ENCODE measurements at regions not wholly inside any gene's neighbourhood (a gene's known extent, or its start where the extent isn't known, plus 50 kb on each side); places are given as distances from the start of the nearest gene placed in this dataset.
A peak's percentile ranks its signal among the peaks of the same experiment; 100 is the strongest.

DNA sequence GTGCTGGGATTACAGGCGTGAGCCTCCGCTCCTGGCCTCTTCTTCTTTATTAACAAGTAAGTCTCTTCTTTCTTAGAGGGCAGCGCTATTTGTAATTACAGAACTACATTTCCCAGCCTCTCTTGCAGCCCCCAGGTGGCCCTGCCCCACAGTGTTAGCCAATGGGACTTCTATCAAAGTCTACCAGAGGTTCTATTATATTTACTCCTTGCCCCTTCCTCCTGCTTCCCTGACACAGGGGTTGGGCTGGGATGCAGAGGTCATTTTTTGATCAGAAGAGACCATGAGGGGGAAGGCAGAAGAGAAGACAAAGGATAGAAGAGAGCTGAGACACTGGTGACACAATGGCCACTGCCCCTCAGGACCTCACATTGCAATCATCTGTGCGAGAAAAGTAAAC is 224.2 kb downstream of the SYK start:
- DNase-seq = no peak

DNA sequence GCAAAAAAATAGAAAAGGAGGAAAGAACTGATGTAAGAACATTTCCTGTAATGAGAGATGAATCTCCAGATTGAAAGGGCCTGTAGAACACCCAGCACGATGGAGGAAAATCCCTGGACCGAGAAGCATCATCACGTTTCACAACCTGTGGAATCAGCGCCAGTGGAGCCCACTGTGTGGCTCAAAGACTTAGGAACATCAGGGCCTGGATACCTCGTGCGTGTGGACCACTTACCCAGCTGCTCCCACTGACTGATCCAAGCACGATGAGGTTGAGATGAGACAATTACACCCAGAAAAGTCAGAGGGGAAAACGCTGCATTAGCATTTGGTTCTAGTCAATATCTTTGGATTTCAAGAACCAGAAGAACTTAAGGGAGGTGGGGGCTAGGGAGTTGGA is 224.6 kb downstream of the SYK start:
- no peak for DNase-seq

DNA sequence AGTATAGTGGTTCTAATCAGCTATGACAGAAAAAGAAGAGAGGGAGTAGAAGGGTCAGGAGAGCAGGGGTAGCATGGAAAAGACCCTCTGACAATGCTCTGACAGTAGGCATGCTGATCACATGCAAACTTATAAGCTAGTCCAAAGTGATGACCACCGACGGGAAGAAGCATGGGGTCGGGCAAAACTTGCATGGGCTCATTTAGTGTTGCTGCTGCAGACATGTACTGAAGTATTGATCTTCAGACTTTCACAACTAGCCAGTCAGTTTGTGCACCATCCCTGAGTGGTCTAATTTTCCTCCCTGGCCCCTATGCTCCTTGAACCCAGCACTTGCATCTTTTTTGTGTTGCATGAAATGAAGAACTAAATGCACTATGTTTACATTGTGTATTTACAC is 225.4 kb downstream of the SYK start:
- DNase-seq = no peak

DNA sequence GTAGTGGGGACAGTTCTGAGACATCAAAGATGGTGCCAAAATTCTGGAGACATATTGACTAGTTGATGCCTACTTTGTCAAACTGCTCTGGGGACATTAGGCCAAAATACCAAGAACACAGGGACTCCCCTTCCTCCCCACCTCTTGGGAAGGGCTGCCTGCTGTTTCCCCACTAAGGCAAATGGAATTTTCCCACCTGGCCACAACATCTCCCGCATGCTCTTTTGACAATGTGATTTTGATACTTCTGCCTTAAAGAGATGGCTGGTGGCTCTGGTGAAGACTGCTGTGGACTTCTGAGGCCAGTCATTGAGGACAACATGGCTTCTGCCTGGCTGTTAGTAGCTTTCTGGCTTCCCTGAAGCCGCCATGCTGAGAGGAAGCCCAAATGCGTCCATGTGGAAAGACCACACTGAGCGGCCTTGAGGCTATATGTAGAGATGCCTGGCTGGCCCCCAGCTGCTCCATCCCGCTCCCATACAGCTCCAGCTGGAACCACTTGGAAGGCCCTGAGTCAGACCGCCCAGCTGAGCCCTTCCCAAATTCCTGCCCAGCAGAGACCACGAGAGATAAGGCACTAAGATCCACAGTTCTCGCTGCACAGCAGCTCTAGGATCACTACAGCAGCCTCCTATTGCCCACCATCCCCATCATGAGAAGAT is 226.7 kb downstream of the SYK start:
- DNase-seq = no peak

DNA sequence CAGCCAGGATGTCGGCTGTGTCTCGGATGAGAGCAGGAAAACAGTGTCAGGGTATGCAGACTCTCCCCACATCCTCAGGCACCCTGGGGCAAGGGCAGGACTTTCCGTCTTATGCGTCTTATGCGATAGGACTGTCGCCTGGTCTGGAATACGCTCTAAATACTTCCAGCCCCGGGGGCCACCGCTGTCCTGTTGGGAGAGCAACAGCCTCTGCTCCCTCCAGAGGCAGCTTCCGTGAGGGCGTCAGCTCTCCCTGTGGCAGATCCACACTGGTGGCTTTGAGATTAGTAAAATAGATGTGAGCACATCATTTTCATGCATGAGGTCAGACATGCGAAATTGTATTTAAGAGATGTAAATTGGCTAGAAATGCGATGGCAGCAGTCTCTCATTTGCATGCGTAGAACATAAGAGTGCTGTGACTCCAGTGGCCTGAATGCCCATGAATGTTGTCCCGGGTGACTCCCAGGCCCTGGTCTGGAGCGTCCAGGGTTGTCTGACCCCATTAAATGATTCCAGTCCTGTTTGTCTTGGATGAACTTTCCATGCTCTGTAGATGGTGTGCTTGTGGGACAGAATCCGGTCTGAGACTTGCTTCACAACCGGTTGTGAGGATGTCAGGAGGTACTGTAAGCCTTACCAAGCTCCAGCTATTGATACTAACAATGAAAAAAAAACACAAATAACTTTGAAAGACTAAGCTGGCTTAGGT is 228.2 kb downstream of the SYK start:
- no peak for DNase-seq

DNA sequence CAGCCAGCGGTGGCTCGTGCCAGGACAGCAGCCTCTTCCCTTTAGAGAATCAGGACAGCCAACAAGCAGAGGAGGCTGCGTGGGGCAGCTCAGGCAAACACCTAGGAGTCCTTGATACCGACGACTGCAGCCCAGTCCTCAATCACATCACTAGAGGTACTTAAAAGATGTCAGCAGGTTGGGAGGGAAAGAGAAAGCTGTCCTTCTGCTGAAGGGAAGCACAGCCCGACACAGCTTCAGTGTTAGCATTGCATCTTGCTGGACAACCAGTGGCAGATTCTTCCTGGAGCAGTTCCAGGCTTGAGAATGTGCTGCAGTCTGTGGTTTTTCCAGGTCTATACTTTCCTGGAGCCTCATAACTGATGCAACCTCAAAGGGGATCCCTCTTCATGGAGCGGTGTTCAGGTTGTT is 230.5 kb downstream of the SYK start:
- DNase-seq = no peak

DNA sequence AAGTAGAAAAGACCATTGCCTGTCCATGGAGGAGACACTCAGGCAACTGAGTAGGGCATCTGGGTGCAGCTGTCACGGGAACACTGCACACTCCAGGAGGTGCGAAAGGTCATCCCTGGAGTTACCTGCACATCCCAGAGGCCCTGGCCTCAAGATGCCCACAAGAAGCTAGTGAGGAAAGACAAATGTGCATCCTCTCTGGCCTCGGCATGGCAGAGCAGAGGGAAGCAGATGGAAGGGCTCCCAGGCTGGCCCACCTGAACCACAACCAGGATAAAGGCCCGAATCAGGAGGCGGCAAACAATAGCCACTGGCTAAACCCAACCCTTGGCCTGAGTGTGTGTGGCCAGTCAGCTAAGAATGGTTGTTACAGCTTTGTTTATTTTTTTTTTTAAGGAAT is 231.7 kb downstream of the SYK start:
- DNase-seq = no peak

DNA sequence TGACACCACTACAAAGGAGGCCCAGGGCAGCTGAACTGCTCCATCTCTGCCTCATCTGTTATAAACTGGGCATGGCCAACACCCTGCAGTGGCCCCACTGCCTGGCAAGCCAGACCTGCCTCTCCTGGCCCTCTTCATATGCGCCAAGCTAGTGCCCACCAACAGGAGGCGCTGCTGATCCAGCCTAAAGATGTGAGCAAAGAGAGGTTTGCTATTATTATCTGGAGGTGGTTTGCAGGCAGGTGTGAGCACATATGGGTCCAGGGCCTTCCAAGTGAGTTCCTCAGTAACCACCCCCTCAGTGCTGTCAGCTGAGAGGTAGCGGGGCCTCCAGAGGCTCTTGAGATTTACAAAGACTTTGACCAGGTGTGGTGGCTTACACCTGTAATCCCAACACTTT is 232.2 kb downstream of the SYK start:
- DNase-seq = peak; percentile 73

DNA sequence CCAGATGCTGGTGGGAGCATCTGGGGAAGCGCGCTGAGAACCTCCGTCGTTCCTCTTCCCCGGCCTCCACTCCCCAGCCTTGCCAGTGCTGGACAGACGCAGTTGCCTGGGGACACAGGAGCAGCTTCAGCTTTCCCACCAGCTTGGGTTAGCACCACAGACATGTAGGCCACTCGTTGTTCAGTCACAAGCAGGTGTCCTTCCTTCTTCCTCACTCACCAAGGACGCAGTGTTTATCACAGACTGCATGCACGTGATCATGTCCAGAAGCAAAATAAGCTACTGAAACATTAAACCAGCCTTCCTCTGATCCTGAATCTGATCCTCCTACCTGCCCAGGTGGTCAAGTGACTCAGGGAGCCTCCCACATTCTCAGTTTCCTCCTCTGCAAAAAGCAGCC is 232.9 kb downstream of the SYK start:
- no peak for DNase-seq

DNA sequence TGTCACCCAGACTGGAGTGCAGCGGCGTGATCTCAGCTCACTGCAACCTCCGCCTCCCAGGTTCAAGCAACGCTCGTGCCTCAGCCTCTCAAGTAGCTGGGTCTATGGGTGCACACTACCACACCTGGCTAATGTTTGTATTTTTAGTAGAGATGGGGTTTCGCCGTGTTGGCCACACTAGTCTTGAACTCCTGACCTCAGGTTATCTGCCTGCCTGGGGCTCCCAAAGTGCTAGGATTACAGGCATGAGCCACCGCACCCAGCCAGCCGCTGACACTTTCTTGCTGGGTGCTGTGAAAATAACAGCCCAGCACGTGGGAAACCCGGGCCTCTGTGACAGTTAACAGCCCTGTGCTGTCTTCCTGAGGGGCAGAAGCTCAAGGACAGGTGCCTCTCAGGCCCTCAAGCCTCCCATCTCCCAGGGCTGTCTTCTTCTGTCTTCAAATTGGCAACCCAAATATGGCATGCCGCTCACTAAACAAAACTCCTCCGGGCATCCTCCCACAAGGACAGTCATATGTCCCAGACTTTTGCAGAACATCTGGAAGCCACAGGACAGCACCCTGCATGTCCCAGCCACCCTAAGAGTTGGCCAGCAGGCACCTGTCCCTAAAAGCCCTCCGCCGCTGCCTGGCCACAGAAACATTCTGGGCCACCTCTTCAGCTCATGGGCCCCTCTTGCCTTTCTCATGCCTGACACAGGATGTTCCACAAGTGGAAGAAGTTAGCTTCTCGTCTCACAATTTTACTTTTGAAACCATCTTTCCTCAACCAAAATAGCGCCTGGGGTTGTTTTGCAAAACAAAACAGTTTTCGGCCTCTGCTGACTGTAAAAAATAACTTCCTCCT is 233.6 kb downstream of the SYK start:
- DNase-seq = no peak

DNA sequence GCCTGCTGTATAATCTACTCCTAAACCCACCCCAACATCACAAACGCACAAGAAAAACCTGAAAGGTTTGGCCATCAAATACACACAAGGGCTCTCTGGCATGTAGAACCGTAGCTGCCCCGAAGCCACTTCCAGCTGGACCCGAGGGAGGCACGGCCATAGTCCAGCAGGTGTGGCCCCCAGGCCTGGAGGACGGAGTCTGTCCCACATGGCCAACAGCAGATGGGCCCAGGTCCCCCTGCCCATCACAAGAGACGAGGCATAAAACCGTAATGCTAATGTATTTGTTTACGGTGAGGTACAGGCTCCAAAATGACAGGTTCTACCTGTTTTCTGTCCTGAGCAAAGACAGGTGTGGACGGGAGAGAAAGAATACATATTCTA is 234.2 kb downstream of the SYK start:
- DNase-seq = no peak

DNA sequence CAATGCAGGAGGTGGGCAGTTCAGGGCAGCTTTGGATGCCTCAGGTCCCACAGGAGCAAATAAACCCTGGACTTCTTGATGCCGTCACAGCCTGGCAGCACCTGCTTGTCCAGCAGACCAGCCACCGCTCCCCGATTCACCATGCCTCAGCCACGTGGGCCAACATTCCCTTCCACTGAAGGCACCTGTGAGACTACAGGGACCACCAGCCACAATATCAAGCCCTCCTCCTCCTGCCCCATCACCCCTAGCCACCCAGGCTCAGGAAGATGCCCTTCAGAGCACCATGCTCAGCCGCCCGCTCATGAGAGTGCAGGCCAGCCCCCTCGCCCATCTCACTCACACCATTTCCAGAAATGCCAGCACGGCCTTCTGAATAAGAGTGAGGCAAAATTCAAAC is 234.7 kb downstream of the SYK start:
- no peak for DNase-seq

DNA sequence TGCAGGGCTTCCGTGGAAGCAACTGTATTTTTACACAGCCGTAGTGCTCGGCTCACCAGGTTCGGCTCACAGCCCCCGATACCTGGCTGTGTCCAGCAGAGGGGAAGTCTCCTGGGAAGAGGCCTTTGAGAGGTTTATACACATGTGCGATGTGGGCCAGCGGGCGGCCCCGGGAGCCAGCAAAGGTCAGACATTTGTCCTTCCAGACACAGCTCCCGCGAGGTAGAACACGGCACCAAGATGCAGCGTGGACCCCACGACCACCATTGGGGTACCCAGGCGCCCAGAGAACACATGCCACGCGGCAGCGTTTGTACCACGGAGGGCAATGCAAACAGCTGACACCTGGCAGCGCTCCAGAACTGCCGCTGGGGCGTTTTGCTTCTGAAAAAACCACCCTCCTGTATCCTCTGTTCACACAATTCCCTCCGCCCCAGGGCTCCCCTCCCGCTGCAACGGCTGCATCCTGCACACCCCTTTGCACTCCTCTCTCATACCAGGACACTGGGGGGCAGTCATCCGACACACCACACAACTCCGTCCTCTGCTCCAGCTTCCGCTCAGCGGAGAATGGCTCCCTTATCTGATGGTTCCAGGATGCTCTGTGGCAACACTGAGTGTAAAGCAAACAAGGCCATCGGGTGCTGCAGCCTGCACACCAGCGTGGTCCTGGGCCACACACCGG is 235.3 kb downstream of the SYK start:
- peak; percentile 61 for DNase-seq

DNA sequence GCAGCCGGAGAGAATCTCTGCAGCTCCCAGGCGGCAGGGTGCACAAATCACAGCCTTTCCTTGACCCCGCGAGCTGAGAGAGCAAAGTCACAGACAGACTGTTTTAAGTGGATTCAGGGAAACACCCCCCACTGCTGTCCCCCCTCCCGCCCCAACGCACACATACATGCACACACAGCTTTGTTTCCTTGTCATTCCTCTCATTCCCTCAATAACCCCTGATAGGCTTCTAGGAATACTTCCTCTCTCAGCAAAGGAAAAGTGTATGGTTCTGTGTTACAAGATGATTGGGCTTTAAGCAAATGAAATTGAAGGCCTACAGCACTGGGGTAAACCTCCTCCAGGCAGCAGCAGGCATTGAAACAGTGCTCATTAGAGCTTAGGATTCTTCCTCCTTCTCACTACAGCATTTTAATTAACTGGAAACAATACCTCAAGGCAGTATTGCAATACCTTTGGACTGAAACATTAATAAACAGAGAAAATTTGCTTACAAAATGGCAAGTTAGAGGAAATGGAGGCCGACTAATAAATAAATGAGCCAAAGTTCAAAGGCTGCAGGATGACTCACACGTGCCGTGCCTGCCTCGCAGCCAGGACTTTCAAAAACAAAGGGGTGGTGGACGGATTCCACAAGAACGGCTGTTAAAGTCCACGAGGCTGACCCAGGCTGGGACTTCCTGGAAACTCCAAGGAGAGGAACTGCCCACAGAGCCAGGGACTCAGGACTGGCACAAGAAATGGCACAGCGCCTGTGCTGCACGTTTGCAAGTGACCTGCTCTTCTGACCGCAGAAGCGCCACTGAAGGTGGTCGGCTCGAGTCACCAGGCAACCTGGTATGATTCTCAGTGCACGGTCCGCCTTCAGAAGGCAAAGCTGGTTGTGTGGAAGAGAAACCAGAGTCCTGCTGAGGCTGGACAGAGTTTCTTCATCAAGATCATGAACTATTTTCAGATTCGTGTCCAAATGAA is 236.2 kb downstream of the SYK start:
- no peak for DNase-seq

DNA sequence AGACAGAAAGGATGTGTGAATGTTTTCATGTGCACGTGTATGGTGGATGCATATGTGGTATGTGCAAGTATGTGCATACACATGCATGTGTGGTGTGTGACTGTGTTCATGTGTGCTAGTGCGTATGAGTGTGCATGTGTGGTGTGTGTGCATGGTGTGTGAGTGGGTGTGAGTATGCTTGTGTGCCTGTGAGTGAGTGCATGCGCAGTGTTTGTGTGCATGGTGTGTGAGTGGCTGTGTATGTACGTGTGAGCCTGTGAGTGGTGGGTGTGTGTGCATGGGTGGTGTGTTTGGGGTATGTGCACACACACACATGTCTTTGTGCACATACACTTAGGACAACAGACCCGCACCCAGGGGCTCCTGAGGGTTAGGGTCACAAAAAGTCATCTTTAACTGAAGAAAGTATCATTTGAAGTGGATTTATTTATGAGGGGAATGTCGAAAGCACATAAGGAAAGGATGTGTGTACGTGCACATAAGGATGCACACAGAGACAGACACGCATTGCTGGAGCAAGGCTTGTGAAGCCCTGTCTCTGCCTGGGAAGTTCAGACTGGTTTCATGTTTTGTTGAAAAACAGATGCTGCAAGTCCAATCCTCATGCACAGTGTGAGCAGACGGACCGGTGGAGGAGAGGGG is 237.0 kb downstream of the SYK start:
- DNase-seq = no peak

DNA sequence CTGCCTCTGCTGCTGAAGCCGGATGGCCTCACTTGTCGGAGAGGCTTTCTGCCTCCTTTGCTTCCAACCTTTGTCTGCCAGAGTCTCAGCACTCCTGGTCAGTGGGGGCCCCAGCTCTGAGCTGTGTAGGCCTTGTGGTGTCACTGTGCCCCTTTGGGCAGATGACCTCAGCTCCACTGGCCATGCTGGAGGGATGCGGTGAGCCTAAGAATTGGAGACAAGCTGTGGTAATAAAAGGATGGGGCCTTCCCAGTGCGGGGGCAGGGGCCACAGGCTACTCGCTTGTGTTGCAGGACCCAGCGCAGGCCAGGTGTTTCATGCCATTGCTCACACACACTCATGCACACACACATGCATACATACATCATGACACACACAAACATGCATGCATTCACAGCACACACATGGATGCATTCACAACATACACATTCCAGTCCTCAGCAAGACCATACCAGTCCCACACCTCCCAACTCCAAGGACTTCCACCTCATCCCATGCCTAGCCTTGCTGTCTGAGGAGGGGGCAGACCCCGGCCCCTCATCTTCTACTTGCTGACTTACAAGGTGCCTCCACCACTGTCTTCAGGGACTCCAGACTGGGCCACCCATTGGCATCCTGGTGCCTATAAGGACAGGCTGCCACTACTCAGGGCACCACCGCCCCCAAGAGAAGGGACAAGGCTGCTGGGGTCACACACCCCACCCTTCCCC is 237.7 kb downstream of the SYK start:
- DNase-seq = no peak

DNA sequence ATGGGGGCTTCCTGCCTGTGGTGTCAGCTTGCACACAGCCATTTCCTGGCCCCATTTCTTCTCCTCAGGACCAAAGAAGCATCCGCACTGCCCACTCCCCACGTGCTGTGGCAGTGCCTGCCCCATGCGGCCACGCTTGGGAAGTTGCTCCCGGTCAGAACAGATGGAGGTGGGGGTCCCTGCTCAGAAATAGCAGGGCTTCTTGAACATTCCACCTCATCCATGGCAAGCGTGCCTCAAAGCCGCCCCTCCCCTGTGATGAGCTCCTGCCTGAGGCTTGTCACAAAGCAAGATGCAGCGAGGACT is 238.2 kb downstream of the SYK start:
- no peak for DNase-seq

DNA sequence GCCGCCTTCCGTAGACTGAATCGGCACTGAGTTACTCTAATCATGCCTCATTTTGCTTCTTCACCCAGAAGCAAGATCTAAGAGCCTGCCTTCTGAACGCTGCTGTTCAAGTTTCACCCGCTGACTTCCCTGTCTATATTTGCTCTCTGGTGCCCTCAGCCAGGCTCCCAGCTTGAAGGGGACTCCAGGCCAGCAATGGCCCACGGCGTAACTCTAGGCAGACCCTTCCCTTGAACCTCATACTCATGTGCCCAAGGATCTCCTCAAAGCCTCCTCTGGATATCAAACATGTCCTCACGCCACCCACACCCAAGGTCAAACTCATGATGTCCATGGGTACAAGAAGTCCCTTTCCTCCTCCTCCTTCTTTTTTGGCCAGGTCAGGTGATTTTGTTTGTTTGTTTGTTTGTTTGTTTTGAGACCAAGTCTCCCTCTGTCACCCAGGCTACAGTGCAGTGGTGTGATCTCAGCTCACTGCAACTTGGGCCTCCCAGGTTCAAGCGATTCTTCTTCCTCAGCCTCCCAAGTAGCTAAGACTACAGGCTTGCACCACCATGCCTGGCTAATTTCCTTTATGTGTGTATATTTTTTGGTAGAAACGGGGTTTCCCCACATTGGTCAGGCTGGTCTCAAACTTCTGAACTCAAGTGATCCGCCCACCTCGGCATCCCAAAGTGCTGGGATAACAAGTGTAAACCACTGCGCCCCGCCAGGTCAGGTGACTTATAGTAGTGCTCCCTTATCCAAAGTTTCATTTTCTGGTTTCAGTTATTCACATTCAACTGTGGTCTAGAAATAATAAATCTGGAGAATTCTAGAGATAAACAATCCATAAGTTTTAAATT is 239.0 kb downstream of the SYK start:
- no peak for DNase-seq

DNA sequence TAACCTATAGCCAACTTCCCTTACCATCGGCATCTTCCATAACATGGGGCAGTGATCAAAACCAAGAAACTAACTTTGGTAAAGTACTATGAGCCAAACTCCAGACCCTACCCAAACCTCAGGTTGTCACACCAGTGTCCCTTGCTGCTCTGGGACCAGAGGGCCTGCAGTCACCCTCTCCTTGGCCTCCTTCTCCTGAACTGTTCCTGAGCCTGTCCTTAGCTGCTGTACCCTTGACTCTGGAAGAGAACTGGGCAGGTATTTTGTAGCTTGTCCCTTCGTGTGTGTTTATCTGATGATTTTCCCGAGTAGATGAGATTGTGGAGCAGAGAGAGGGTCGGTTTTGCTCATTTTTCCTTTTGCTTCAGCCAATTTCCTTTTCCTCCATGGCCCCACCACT is 240.4 kb downstream of the SYK start:
- DNase-seq = no peak

DNA sequence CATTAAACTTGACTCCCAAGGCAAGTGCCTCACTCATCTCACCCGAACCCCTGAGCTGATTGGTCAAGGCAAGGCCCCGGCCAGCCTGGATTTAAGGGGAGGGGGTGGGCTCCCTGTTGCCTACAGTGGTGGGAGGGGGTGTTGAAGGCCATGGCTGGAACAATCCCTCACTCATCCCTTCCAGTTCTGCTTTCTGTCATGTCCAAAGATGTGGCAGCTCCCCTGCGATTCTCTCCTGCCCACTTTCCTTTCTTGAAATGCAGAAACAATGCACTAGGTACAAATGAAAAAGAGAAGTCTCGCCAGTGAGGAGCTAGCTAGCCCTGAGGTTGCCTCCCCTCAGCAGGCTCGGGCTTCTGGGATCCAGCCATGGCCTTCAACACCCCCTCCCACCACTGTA is 240.9 kb downstream of the SYK start:
- DNase-seq = no peak
